OCI-LY1 (cell line): ENCODE measurements at regions not wholly inside any gene's neighbourhood (a gene's known extent, or its start where the extent isn't known, plus 50 kb on each side); places are given as distances from the start of the nearest gene placed in this dataset.

Experiments used
- H2AFZ ChIP-seq: fragments of 200-600 bp; sonication (generic), shearing (Covaris generic); 2 replicates; pipeline ENCODE4 v1.6.0; 2014; ENCODE audit warnings: antibody characterized with exemption, mild to moderate bottlenecking, low read length
- H3F3A ChIP-seq: fragments of 200-600 bp; sonication (generic), shearing (Covaris generic); 2 replicates; pipeline ENCODE4 v1.6.0; 2014; ENCODE audit warnings: mild to moderate bottlenecking, antibody characterized with exemption, low read length, moderate library complexity; ENCODE audit not compliant: insufficient read depth
- H3K27ac ChIP-seq: fragments of 200-600 bp; sonication (generic); 2 replicates; pipeline ENCODE4 v1.5.1; 2014; ENCODE audit warnings: low read length, mixed run types, mild to moderate bottlenecking, low read depth; ENCODE audit not compliant: poor library complexity, severe bottlenecking
- H3K27me3 ChIP-seq: fragments of 200-600 bp; sonication (generic); 2 replicates; pipeline ENCODE4 v1.6.0; 2014; ENCODE audit warnings: antibody characterized with exemption, mild to moderate bottlenecking, low read length, moderate library complexity; ENCODE audit not compliant: insufficient read depth
- H3K36me3 ChIP-seq: fragments of 200-600 bp; sonication (generic); 2 replicates; pipeline ENCODE4 v1.6.1; 2014; ENCODE audit warnings: mild to moderate bottlenecking, antibody characterized with exemption, low read length, moderate library complexity, mixed read lengths; ENCODE audit not compliant: insufficient read depth
- H3K4me1 ChIP-seq: fragments of 200-600 bp; sonication (generic); 2 replicates; pipeline ENCODE4 v1.5.1; 2014; ENCODE audit warnings: mild to moderate bottlenecking, low read length, moderate library complexity; ENCODE audit not compliant: insufficient read depth, severe bottlenecking
- H3K4me2 ChIP-seq: fragments of 200-600 bp; sonication (generic), shearing (Covaris generic); 2 replicates; pipeline ENCODE4 v1.6.1; 2014; ENCODE audit warnings: low read length
- H3K4me3 ChIP-seq: fragments of 200-600 bp; sonication (generic); 2 replicates; pipeline ENCODE4 v1.5.1; 2014; ENCODE audit warnings: low read length, low read depth, mild to moderate bottlenecking, mixed read lengths; ENCODE audit not compliant: poor library complexity, severe bottlenecking
- H3K79me2 ChIP-seq: fragments of 200-600 bp; shearing (Covaris generic); 2 replicates; pipeline ENCODE4 v1.6.1; 2016; ENCODE audit warnings: mixed run types, low read length, mixed read lengths; ENCODE audit not compliant: insufficient read depth
- H3K9ac ChIP-seq: fragments of 200-600 bp; sonication (generic), shearing (Covaris generic); 2 replicates; pipeline ENCODE4 v1.6.1; 2014; ENCODE audit warnings: mild to moderate bottlenecking, low read length, mixed read lengths
- H3K9me2 ChIP-seq: fragments of 200-600 bp; sonication (generic), shearing (Covaris generic); 2 replicates; pipeline ENCODE4 v1.6.1; 2014; ENCODE audit warnings: low read depth, mild to moderate bottlenecking, low read length, mixed read lengths
- H3K9me3 ChIP-seq: fragments of 200-600 bp; shearing (Covaris generic); 2 replicates; pipeline ENCODE4 v1.6.1; 2014; ENCODE audit warnings: low read length, mixed read lengths
- H4K20me1 ChIP-seq: fragments of 200-600 bp; sonication (generic), shearing (Covaris generic); 2 replicates; pipeline ENCODE4 v1.6.0; 2016; ENCODE audit warnings: mild to moderate bottlenecking, low read length; ENCODE audit not compliant: insufficient read depth
- CTCF ChIP-seq: fragments of 200-600 bp; sonication (generic), shearing (Covaris generic); IDR thresholded peaks from 2 replicates; pipeline ENCODE4 v1.5.1; 2017; ENCODE audit warnings: mild to moderate bottlenecking, antibody characterized with exemption, low read length, moderate library complexity, mixed read lengths
- EZH2 ChIP-seq: fragments of 200-600 bp; sonication (generic), shearing (Covaris generic); IDR thresholded peaks from 2 replicates; pipeline ENCODE4 v1.8.0; 2017; ENCODE audit warnings: borderline replicate concordance, mixed run types, mild to moderate bottlenecking, antibody characterized with exemption, low read length, moderate library complexity, mixed read lengths

GRCh38 chr4:117466388-117466787, 381.0 kb upstream of the TRAM1L1 start:
- Histone ChIP-seq H3K4me2 (no peak overlapping the region), H3K9me3 (no peaks in the 10 kb centered on the region), H3F3A (no peaks in the 10 kb centered on the region), H3K27ac (no peak overlapping the region), H2AFZ (no peak overlapping the region), H3K4me1 (no peaks in the 10 kb centered on the region), H3K27me3 (no peaks in the 10 kb centered on the region), H3K4me3 (no peak overlapping the region), H4K20me1 (no peaks in the 10 kb centered on the region), H3K9me2 (no peaks in the 10 kb centered on the region), H3K79me2 (no peaks in the 10 kb centered on the region), H3K9ac (no peak overlapping the region), H3K36me3 (no peaks in the 10 kb centered on the region)
- TF ChIP-seq CTCF (no peak), EZH2 (no peak)

GRCh38 chr4:117467404-117467803, 382.0 kb upstream of the TRAM1L1 start:
- TF ChIP-seq CTCF (no peak), EZH2 (no peak)
- H3K27me3 ChIP-seq, result no peaks in the 10 kb centered on the region
- H3K4me3 ChIP-seq, result no peak overlapping the region
- no peaks in the 10 kb centered on the region for H3K9me3 ChIP-seq
- no peak overlapping the region for H3K27ac ChIP-seq
- no peaks in the 10 kb centered on the region for H3K9me2 ChIP-seq
- H3K4me2 ChIP-seq, result no peak overlapping the region
- no peaks in the 10 kb centered on the region for H3F3A ChIP-seq
- H4K20me1 ChIP-seq, result no peaks in the 10 kb centered on the region
- H2AFZ ChIP-seq, result no peak overlapping the region
- no peaks in the 10 kb centered on the region for H3K79me2 ChIP-seq
- no peaks in the 10 kb centered on the region for H3K36me3 ChIP-seq
- H3K9ac ChIP-seq, result no peak overlapping the region
- H3K4me1 ChIP-seq, result no peaks in the 10 kb centered on the region

- Histone ChIP-seq H2AFZ (no peak overlapping the region), H3F3A (no peaks in the 10 kb centered on the region), H3K27ac (no peak overlapping the region), H3K4me3 (no peak overlapping the region), H3K27me3 (no peaks in the 10 kb centered on the region), H3K36me3 (no peaks in the 10 kb centered on the region), H3K9me2 (no peaks in the 10 kb centered on the region), H4K20me1 (no peaks in the 10 kb centered on the region), H3K4me1 (no peaks in the 10 kb centered on the region), H3K9me3 (no peaks in the 10 kb centered on the region), H3K79me2 (no peaks in the 10 kb centered on the region), H3K4me2 (no peak overlapping the region), H3K9ac (no peak overlapping the region)
- TF ChIP-seq CTCF, result no peak
- no peak for TF ChIP-seq EZH2
Observed at GRCh38 chr4:117474987-117475386, 389.6 kb upstream of the TRAM1L1 start.
